ENCODE measurements at regions not wholly inside any gene's neighbourhood (a gene's known extent, or its start where the extent isn't known, plus 50 kb on each side); places are given as distances from the start of the nearest gene placed in this dataset.

- no peak for TF ChIP-seq POLR2AphosphoS5 (IDR thresholded peaks at IDR 0.05; ENCODE audit: borderline replicate concordance, low read depth, low read length)
- TF ChIP-seq EZH2 (IDR thresholded peaks at IDR 0.05), result no peak
Measured at GRCh38 chr18:46419391-46420141, 237.5 kb downstream of the LOXHD1 start.
